C4-2B (cell line): ENCODE measurements at regions not wholly inside any gene's neighbourhood (a gene's known extent, or its start where the extent isn't known, plus 50 kb on each side); places are given as distances from the start of the nearest gene placed in this dataset.

Experiments
- ZFX ChIP-seq: fragments of 450-650 bp; IDR thresholded peaks from 2 replicates; pipeline ENCODE4 v1.6.1; 2017
- TF ChIP-seq, protein P1 (sequence below): fragments of 450-650 bp; conservative IDR thresholded peaks from 2 replicates; pipeline ENCODE4 v1.5.1; 2017; ENCODE audit warnings: mild to moderate bottlenecking

- TF ChIP-seq, protein P1, sequence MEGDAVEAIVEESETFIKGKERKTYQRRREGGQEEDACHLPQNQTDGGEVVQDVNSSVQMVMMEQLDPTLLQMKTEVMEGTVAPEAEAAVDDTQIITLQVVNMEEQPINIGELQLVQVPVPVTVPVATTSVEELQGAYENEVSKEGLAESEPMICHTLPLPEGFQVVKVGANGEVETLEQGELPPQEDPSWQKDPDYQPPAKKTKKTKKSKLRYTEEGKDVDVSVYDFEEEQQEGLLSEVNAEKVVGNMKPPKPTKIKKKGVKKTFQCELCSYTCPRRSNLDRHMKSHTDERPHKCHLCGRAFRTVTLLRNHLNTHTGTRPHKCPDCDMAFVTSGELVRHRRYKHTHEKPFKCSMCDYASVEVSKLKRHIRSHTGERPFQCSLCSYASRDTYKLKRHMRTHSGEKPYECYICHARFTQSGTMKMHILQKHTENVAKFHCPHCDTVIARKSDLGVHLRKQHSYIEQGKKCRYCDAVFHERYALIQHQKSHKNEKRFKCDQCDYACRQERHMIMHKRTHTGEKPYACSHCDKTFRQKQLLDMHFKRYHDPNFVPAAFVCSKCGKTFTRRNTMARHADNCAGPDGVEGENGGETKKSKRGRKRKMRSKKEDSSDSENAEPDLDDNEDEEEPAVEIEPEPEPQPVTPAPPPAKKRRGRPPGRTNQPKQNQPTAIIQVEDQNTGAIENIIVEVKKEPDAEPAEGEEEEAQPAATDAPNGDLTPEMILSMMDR: no peak
- no peak for TF ChIP-seq ZFX
Measured at GRCh38 chr7:81449105-81449504, 320.7 kb downstream of the HGF start.
